ENCODE measurements at regions not wholly inside any gene's neighbourhood (a gene's known extent, or its start where the extent isn't known, plus 50 kb on each side); places are given as distances from the start of the nearest gene placed in this dataset.

DNA sequence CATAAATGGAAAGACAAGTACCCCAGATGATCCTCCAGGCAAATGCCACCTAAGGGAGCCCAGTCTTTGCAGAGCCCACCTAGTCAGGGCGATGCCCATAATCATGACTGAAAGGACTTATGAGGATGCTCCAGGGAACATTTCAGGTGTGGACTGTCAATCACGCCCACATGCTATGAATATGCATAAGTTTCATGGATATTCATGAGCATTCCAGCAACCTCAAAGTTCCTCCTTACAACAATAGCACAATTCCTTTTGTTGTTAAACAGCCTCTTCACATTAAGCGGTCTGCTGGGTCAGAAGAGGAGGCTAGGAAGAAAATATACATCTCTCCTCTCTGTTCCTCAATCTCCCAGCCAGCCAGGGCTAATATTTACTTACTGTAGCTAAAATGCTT, 161.6 kb downstream of the C5orf15 start:
- TF ChIP-seq, protein P1, sequence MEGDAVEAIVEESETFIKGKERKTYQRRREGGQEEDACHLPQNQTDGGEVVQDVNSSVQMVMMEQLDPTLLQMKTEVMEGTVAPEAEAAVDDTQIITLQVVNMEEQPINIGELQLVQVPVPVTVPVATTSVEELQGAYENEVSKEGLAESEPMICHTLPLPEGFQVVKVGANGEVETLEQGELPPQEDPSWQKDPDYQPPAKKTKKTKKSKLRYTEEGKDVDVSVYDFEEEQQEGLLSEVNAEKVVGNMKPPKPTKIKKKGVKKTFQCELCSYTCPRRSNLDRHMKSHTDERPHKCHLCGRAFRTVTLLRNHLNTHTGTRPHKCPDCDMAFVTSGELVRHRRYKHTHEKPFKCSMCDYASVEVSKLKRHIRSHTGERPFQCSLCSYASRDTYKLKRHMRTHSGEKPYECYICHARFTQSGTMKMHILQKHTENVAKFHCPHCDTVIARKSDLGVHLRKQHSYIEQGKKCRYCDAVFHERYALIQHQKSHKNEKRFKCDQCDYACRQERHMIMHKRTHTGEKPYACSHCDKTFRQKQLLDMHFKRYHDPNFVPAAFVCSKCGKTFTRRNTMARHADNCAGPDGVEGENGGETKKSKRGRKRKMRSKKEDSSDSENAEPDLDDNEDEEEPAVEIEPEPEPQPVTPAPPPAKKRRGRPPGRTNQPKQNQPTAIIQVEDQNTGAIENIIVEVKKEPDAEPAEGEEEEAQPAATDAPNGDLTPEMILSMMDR (IDR thresholded peaks at IDR 0.05 in 2 of 3, conservative IDR thresholded peaks at IDR 0.05 in 1 of 3; ENCODE audit: control insufficient read depth in 2 of 3, extremely low read depth in 1 of 3, insufficient read depth in 1 of 3, low read depth in 3 of 3, low read length in 3 of 3): no peak
- TF ChIP-seq, protein P2, sequence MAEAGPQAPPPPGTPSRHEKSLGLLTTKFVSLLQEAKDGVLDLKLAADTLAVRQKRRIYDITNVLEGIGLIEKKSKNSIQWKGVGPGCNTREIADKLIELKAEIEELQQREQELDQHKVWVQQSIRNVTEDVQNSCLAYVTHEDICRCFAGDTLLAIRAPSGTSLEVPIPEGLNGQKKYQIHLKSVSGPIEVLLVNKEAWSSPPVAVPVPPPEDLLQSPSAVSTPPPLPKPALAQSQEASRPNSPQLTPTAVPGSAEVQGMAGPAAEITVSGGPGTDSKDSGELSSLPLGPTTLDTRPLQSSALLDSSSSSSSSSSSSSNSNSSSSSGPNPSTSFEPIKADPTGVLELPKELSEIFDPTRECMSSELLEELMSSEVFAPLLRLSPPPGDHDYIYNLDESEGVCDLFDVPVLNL (IDR thresholded peaks at IDR 0.05; ENCODE audit: low read depth, low read length): no peak
- TF ChIP-seq, protein P3, sequence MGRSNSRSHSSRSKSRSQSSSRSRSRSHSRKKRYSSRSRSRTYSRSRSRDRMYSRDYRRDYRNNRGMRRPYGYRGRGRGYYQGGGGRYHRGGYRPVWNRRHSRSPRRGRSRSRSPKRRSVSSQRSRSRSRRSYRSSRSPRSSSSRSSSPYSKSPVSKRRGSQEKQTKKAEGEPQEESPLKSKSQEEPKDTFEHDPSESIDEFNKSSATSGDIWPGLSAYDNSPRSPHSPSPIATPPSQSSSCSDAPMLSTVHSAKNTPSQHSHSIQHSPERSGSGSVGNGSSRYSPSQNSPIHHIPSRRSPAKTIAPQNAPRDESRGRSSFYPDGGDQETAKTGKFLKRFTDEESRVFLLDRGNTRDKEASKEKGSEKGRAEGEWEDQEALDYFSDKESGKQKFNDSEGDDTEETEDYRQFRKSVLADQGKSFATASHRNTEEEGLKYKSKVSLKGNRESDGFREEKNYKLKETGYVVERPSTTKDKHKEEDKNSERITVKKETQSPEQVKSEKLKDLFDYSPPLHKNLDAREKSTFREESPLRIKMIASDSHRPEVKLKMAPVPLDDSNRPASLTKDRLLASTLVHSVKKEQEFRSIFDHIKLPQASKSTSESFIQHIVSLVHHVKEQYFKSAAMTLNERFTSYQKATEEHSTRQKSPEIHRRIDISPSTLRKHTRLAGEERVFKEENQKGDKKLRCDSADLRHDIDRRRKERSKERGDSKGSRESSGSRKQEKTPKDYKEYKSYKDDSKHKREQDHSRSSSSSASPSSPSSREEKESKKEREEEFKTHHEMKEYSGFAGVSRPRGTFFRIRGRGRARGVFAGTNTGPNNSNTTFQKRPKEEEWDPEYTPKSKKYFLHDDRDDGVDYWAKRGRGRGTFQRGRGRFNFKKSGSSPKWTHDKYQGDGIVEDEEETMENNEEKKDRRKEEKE (IDR thresholded peaks at IDR 0.05): no peak
